ENCODE measurements at regions not wholly inside any gene's neighbourhood (a gene's known extent, or its start where the extent isn't known, plus 50 kb on each side); places are given as distances from the start of the nearest gene placed in this dataset.
A peak's percentile ranks its signal among the peaks of the same experiment; 100 is the strongest.

- no peak overlapping the region for H3K4me3 Mint-ChIP-seq
- H3K27me3 Mint-ChIP-seq = no peaks in the 10 kb centered on the region
- H3K4me1 Mint-ChIP-seq = no peaks in the 10 kb centered on the region
- DNase-seq = no peak
- peaks cover 0 to 9% of the 10 kb centered on the region in 2 donors for H3K9me3 Mint-ChIP-seq
- ATAC-seq (replicated peaks) = no peak
- H3K36me3 Mint-ChIP-seq = no peaks in the 10 kb centered on the region
- H3K27ac Mint-ChIP-seq = no peak overlapping the region
These were observed 148.4 kb downstream of the ANKRD50 start for GRCh38 chr4:124564121-124564520.

DNA sequence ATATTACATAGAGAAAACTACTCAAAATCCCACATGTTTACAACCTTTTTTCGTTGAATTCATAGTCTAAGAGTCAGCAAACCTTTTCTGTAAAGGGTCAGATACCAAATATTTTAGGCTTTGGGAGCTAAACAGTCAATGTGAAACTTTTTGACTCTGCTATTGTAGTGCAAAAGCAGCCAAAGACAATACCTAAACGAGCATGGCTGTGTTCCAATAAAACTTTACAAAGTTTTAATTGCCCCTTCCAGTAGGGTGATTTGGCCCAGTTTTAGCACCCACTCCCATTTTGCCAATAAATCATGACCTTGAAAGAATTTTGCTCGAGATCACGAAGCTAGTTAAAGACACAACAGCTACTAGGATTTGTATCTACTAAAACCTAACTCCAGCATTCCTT lies 147.2 kb downstream of the ANKRD50 start:
- no peaks in the 10 kb centered on the region for H3K36me3 Mint-ChIP-seq
- ATAC-seq (replicated peaks) (no peak), DNase-seq (no peak)
- H3K4me1 Mint-ChIP-seq = no peaks in the 10 kb centered on the region
- no peak overlapping the region for H3K4me3 Mint-ChIP-seq
- H3K9me3 Mint-ChIP-seq = peaks cover 0 to 6% of the 10 kb centered on the region in 2 donors
- H3K27me3 Mint-ChIP-seq = no peaks in the 10 kb centered on the region
- no peak overlapping the region for H3K27ac Mint-ChIP-seq

DNA sequence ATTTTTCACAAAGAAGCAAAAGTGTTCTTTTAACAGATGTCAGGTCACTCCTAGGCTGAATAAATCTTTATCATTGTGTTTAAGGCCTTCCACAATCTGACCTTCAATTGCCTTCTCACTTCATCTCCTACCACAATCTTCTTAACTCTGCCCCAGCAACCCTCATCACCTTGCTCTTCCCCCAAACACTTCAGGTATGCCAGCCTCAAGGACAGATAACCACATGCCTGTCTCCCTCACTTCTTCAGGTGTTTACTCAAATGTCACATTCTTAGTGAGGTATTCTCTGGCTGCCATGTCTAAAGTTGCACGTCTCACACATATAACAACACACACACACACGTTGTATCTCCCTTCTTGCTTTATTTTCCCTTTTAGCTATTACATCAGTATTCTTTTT lies 146.5 kb downstream of the ANKRD50 start:
- Mint-ChIP-seq H3K27me3 (no peaks in the 10 kb centered on the region), H3K36me3 (no peaks in the 10 kb centered on the region), H3K27ac (no peak overlapping the region), H3K4me1 (no peaks in the 10 kb centered on the region), H3K9me3 (peaks cover 0 to 6% of the 10 kb centered on the region in 2 donors), H3K4me3 (no peak overlapping the region)
- ATAC-seq (replicated peaks) (no peak), DNase-seq (no peak)

GRCh38 chr4:124573056-124573455 lies 139.5 kb downstream of the ANKRD50 start:
- ATAC-seq (replicated peaks) (no peak), DNase-seq (no peak)
- no peak overlapping the region for H3K4me3 Mint-ChIP-seq
- H3K27ac Mint-ChIP-seq = no peak overlapping the region
- H3K9me3 Mint-ChIP-seq = peaks cover 2 to 3% of the 10 kb centered on the region in 2 donors
- H3K36me3 Mint-ChIP-seq = no peaks in the 10 kb centered on the region
- no peaks in the 10 kb centered on the region for H3K27me3 Mint-ChIP-seq
- no peaks in the 10 kb centered on the region for H3K4me1 Mint-ChIP-seq

DNA sequence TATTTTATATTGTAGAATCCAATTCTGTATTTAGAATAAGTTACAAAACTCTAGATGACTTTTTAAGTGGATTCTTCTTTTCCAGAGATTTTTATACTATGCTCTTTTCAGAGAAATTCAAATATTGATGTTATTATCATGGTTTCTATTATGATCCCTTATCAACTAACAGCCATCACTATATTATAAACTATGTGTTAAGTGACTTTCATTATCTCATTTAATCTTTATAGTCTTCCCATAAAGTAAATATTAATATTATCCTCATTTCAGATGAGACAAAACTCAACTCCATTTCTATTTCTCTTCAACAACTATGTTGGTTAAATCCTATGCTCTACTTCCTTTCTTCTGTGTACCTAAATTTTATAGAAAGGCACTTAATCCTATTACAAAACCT lies 132.6 kb downstream of the ANKRD50 start:
- Mint-ChIP-seq H3K27me3 (no peaks in the 10 kb centered on the region), H3K9me3 (peaks cover 3 to 4% of the 10 kb centered on the region in 2 donors), H3K36me3 (no peaks in the 10 kb centered on the region), H3K4me1 (no peaks in the 10 kb centered on the region), H3K27ac (no peak overlapping the region), H3K4me3 (no peak overlapping the region)
- ATAC-seq (replicated peaks) (no peak), DNase-seq (no peak)

DNA sequence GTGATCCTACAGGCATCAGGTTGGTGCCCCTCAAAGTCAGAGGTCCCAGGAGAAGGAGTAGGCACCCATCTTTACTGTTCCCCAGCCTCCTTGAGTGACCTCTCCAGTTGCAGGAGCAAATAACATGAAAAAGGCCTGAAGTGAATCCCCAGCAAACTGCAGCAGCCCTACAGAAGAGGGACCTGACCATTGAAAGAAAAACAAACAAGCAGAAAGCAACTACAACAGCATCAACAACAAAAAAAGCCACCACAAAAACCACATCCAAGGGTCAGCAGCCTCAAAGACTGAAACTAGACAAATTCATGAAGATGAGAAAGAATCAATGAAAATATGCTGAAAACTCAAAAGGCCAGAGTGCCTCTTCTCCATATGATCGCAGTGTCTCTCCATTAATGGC lies 128.7 kb downstream of the ANKRD50 start:
- Mint-ChIP-seq H3K36me3 (no peaks in the 10 kb centered on the region), H3K9me3 (peaks cover 6 to 8% of the 10 kb centered on the region in 2 donors), H3K27me3 (no peaks in the 10 kb centered on the region), H3K27ac (no peak overlapping the region), H3K4me1 (no peaks in the 10 kb centered on the region), H3K4me3 (no peak overlapping the region)
- DNase-seq (no peak), ATAC-seq (replicated peaks) (no peak)

- no peak overlapping the region for H3K4me3 Mint-ChIP-seq
- no peaks in the 10 kb centered on the region for H3K36me3 Mint-ChIP-seq
- H3K9me3 Mint-ChIP-seq = peaks cover 6 to 7% of the 10 kb centered on the region in 2 donors
- ATAC-seq (replicated peaks) = no peak
- DNase-seq = no peak
- no peaks in the 10 kb centered on the region for H3K27me3 Mint-ChIP-seq
- H3K4me1 Mint-ChIP-seq = no peaks in the 10 kb centered on the region
- no peak overlapping the region for H3K27ac Mint-ChIP-seq
These were observed 122.7 kb downstream of the ANKRD50 start for GRCh38 chr4:124589786-124590185.

DNA sequence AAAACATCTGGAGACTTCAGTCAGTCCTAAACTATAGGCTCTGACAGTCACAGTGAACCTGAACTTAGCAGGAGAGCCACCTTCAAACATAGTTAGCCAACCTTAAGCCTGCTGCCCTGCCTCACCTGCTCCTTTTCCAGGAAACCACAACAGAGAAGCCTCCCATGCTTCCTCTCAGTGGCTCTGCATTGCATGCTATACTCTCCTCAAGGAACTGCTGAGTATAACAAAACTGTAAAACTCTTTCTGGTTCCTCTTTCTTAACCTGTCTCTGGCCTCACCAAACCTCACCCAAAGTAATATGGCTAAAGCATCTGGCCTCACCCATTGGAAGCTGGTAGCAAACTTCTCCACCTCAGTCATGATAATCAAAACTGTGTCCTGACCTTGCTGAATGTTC lies 122.1 kb downstream of the ANKRD50 start:
- H3K4me3 Mint-ChIP-seq = no peak overlapping the region
- no peaks in the 10 kb centered on the region for H3K4me1 Mint-ChIP-seq
- peaks cover 6 to 7% of the 10 kb centered on the region in 2 donors for H3K9me3 Mint-ChIP-seq
- peak in 1 of 2 donors; percentile 38 for ATAC-seq (replicated peaks)
- H3K36me3 Mint-ChIP-seq = no peaks in the 10 kb centered on the region
- no peak for DNase-seq
- no peaks in the 10 kb centered on the region for H3K27me3 Mint-ChIP-seq
- no peak overlapping the region for H3K27ac Mint-ChIP-seq

DNA sequence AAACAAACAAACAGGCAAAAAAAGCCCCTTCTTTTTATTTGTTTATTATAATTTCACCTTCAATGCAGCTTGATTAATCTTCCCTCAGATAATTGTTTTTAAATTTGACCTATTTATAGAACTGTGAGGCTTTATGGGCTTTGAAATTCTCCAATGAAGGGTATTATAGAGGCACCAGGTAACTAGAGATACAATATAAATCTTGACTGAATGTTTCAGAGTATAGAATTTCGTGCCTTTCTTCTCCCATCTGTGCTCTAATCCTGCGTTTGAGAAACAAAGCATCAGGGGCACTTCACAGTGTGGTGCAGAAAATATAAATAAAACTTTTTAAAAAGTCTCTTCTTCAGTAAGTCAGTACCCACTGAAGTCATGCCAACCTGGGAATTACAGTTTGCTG lies 120.9 kb downstream of the ANKRD50 start:
- Mint-ChIP-seq H3K4me3 (no peak overlapping the region), H3K27me3 (no peaks in the 10 kb centered on the region), H3K36me3 (no peaks in the 10 kb centered on the region), H3K9me3 (peaks cover 6 to 7% of the 10 kb centered on the region in 2 donors), H3K4me1 (peaks cover 0 to 5% of the 10 kb centered on the region in 2 donors), H3K27ac (no peak overlapping the region)
- ATAC-seq (replicated peaks) (no peak), DNase-seq (no peak)

- H3K27ac Mint-ChIP-seq = no peak overlapping the region
- no peaks in the 10 kb centered on the region for H3K27me3 Mint-ChIP-seq
- ATAC-seq (replicated peaks) = no peak
- H3K36me3 Mint-ChIP-seq = no peaks in the 10 kb centered on the region
- no peak overlapping the region for H3K4me3 Mint-ChIP-seq
- DNase-seq = no peak
- peaks cover 0 to 5% of the 10 kb centered on the region in 2 donors for H3K4me1 Mint-ChIP-seq
- peaks cover 0 to 2% of the 10 kb centered on the region in 2 donors for H3K9me3 Mint-ChIP-seq
These were observed 119.0 kb downstream of the ANKRD50 start for GRCh38 chr4:124593494-124593893.

DNA sequence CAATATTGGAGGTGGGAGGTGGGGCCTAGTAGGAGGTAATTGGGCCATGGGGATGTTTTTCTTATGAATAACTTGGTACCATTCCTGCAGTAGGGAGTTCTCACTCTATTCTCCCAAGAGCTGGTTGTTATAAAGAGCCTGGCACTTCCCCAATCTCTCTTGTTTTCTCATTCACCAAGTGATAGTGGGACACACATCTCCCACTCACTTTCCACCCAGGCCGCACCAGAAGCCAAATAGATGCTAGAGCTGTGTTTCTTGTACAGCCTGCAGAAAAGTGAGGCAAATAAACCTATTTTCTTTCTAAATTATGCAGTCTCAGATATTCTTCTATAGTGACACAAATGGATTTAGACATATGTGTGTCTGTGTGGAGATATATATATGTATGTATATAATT lies 117.6 kb downstream of the ANKRD50 start:
- Mint-ChIP-seq H3K27me3 (no peaks in the 10 kb centered on the region), H3K4me1 (peaks cover 0 to 5% of the 10 kb centered on the region in 2 donors), H3K27ac (no peak overlapping the region), H3K36me3 (no peaks in the 10 kb centered on the region), H3K9me3 (no peaks in the 10 kb centered on the region), H3K4me3 (no peak overlapping the region)
- ATAC-seq (replicated peaks) (no peak), DNase-seq (no peak)

DNA sequence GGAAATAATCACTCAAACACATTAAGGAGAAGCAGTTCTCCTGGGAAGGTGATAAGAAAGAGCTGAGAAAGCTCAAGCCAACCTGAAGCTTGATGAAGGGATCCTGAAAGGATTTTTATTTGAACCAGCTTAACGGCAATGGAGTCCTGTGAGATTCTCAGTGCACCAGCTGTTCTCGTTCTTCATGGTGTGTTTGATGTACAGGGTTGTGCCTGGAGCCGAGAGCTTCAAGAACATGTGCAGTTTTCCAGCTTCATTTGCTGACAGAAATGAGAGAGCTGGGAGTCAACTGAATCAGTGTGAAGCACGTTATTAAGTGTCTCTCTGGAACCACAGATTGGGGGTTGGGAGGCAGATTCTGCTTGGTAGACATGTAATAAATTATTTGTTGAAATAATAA lies 115.7 kb downstream of the ANKRD50 start:
- Mint-ChIP-seq H3K27ac (no peak overlapping the region), H3K27me3 (no peaks in the 10 kb centered on the region), H3K36me3 (no peaks in the 10 kb centered on the region), H3K4me1 (peaks cover 0 to 5% of the 10 kb centered on the region in 2 donors), H3K4me3 (no peak overlapping the region), H3K9me3 (no peaks in the 10 kb centered on the region)
- DNase-seq = no peak
- ATAC-seq (replicated peaks) = no peak

GRCh38 chr4:124610211-124610610 lies 102.3 kb downstream of the ANKRD50 start:
- Mint-ChIP-seq H3K27me3 (peaks cover 0 to 4% of the 10 kb centered on the region in 2 donors), H3K9me3 (peaks cover 0 to 3% of the 10 kb centered on the region in 2 donors), H3K4me3 (no peak overlapping the region), H3K36me3 (no peaks in the 10 kb centered on the region), H3K27ac (no peak overlapping the region), H3K4me1 (no peaks in the 10 kb centered on the region)
- ATAC-seq (replicated peaks) (no peak), DNase-seq (no peak)
